ENCODE measurements at regions not wholly inside any gene's neighbourhood (a gene's known extent, or its start where the extent isn't known, plus 50 kb on each side); places are given as distances from the start of the nearest gene placed in this dataset.

GRCh38 chr16:73408716-73409115 lies 360.8 kb upstream of the ZFHX3 start:
- no peak for TF ChIP-seq TCF12 (IDR thresholded peaks at IDR 0.05; ENCODE audit: low read depth, low read length)
- TF ChIP-seq CTCF (IDR thresholded peaks at IDR 0.05 in 2 of 3, conservative IDR thresholded peaks at IDR 0.05 in 1 of 3; ENCODE audit: control insufficient read depth in 2 of 3, extremely low read depth in 1 of 3, insufficient read depth in 1 of 3, low read depth in 3 of 3, low read length in 3 of 3), result no peak
- TF ChIP-seq ETV6 (conservative IDR thresholded peaks at IDR 0.05 in 1 of 2, IDR thresholded peaks at IDR 0.05 in 1 of 2; ENCODE audit: borderline replicate concordance in 1 of 2, low read depth in 1 of 2), result no peak
- no peak for TF ChIP-seq POLR2AphosphoS5 (IDR thresholded peaks at IDR 0.05; ENCODE audit: low read length)
- no peak for TF ChIP-seq NR2C2 (IDR thresholded peaks at IDR 0.05; ENCODE audit: borderline replicate concordance, control insufficient read depth, insufficient read length, low read depth)
- no peak for TF ChIP-seq CHD4 (IDR thresholded peaks at IDR 0.05)
